HG03558 (cell line): ENCODE measurements at regions not wholly inside any gene's neighbourhood (a gene's known extent, or its start where the extent isn't known, plus 50 kb on each side); places are given as distances from the start of the nearest gene placed in this dataset.

Experiments
- ATAC-seq: cut with Tn5 transposase; IDR thresholded peaks from one replicate; pipeline ENCODE4 v1.9.1; 2021; ENCODE audit warnings: moderate number of reproducible peaks; ENCODE audit not compliant: unreplicated experiment; ENCODE audit errors: extremely low read depth

DNA sequence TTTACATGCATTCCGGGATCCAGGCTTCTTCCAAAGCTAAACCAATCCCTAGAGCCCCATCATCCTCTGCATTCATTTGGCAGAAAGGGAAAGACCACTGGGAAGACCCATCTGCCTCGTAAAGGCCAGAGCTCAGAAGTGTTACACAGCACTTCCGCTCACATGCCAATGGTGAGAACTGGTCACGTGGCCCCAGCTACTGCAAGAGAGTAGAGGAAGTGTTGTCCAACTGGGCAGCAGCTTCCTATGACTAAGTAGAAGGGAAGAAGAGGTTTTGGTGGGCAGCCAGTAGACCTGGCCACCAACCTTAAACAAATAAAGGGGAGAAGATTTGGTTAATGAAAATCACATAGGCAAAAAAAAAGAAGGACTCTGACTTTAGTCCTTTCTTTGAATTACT is 74.4 kb upstream of the PPP2R3A start:
- ATAC-seq, result no peak

DNA sequence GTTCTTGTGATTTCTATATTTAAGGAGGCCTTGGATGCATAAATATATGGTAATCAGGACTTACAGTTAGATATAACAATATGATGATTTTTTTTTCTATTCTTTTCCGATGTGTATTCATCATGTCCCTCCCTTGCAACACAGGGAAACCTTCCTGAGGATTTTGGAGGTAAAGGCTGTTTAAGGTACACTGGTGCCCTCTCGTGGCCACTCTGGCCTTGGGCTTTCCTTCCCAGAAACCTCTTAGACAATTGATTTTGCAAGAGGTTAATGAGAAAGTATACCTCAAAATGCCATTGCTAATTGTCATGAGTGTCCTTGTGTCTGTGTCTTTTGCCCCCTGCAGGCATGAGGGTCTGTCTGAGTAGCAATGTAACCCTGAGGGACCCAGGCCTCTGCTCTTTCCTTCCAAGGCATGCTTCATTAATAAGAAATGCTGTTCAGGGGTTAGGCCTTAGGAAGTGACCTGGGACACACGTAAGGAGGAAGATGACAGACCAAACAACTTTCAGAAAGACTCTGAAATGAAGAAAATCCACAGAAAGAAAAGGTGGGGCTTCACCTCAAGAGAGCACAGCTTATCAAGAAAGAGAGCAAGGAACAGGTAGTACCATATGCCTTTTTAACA is 70.3 kb upstream of the PPP2R3A start:
- ATAC-seq, result no peak

DNA sequence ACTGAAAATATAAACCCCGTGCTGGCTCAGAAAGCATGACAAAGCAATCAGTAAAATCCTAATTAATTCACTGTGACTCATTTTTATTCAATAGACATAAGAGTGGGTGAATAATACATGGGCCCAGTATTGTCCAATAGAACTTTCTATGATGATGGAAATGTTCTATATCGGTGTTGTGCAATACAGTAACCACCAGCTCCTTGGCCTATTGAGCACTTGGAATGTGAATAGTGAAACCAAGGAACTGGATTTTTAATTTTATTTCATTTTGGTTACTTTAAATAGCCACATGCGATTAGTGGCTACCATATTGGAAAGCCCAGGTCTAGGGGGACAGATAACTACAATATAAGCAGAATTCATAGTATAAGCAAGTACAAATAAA is 69.8 kb upstream of the PPP2R3A start:
- ATAC-seq, result no peak

DNA sequence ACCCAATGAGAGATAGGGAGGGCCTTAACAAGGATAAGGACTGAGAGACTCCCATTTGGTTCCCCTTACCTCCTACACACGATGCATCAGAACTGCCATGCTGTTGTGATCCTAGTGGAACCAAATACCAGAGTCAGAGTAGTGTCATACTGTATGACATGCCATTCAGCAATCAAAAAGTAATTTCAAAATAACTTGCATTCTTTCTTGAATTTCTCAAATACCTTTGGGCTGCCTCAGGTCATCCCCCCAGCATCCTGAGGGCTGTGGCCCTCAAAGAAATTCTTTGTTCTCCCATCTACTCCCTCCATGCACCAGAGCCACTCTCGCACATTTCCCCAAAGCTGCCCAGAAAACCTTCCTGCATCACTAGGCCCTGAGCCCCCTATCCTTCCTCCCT is 68.9 kb upstream of the PPP2R3A start:
- ATAC-seq, result no peak

DNA sequence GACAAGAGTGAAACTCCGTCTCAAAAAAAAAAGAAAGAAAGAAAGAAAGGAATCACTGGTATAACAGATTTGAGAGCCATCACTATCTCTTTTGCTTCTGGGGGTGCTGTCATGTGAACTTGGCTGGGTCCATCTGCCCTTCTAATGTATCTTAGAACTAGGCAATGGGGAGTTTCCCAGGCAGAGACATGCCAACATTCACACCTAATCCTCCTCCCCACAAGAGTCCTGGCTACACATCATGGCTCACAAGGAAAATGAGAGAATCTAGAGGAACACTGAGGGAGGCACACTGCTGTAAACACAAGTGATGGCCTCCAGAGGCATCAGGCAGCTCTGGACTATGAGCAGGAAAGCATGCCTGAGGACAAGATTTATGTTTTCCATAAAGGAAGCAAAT is 67.8 kb upstream of the PPP2R3A start:
- ATAC-seq, result no peak

DNA sequence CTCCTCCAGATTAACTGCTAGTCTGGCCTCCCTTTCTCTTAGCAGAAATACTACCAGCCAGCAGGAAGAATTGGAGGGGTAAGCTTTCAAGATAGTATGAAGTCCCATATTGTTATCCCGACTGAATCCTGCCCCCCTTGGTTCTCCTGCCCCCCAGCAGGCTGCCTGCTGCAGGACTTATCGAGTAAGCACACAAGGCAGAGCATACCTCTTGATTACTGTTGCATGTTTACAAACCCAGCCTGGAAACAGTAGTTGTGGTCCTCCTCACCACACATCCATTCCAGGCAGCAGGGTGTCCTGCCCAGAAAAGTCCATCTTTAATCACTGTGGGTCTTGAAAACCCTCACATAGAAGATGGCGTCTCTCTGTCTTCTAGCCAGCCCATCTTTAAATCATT is 66.8 kb upstream of the PPP2R3A start:
- no peak for ATAC-seq

DNA sequence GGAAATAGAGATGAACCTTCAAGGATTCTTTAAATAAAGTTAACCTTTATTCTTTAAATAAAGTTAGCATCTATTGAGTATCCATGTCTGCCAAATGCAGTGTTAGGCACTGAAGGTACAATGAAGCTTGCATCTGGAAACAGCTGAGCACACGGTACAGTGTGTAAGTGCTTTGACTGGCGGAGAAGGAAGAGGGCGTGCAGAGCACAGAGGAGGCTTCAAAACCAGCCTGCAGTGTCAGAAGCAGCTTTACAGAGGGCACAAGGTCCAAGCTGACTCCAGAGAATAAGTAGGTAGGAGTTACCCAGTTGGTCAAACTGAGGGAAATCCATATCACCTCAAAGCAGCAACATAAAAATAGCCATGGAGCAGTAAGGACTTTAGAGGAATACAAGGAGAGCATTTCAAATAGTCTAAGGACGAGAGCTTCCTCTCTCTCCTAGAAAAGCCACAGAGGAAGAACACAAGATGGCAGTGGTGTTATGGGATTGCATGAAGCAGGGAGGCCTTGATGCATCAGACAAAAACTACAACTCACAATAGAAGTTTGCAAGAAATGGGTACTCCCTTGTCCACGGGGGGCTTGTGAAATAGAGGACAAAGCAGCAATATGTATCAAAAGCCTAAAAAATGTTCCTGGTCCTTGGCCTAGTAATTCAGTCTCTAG is 60.3 kb upstream of the PPP2R3A start:
- ATAC-seq, result no peak

DNA sequence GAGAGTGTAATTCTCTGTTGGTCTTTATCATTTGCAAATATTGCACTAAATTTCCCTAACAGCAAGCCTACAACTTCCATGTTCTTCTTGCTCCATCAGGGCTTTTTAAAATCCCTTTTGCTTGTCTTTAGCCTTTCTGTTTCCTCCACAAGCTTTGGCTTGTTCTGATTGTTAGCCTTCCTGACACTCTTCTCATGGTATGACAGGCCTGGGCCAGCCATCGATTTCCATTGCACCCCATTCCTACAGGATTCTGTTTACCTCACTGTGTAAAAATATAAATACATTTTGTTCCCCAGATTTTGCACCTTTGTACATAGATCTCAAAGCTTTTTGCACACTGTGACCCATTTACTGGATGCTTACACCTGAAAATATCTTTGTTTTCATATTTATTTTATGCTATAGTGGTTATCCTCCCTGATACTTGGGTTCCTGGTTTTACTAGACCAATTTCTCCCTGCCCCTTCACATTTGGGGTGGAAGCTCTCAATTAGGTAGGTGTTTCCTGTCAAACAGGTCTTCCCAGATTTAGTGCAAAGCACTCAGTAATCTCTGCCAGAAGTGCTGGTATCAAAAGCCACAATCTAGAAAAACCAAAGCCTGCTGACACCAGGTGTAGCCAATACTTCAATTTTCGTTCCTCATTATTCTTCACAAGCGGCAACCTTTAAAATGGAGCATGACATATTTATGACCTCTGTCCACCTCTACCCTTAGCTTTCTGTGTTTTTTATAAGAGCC is 57.9 kb upstream of the PPP2R3A start:
- ATAC-seq, result no peak

DNA sequence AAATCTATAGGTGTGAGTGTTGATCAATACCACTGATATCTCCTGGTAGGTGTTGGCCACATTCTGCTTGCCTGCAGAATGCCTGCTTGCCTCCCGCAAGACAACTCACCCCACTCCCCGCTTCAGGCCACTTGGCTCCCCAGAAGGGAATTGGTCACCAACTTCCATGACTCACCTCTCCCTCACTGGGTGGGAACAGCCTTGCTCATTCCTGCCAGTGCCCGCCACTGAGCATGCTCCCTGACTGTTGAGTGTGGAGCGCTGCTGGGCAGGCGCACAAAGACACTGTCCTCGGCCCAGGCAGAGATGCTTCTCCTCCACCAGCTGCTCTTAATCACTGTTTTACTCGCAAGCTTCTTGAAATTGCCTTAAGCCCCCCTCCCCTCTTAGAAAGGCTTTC is 57.3 kb upstream of the PPP2R3A start:
- ATAC-seq, result no peak

DNA sequence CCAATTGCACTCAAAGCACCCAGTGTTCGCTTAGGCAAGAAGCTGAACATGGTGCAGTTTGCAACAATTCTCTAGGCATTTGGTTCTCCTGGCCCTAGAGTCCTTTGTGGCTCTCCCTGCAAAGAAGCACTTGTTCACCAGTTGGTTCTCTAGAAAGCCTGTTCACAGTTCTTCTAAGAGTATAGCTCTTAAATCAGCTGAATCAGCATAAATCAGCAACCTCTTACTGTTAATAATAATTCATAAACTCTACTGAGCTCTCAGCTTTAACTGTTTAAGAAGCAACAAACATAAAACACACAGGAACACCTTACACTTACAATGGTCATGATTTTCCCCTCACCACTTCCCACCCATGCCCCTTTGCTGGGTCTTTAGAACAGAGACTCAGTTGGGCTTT is 56.8 kb upstream of the PPP2R3A start:
- ATAC-seq, result no peak

DNA sequence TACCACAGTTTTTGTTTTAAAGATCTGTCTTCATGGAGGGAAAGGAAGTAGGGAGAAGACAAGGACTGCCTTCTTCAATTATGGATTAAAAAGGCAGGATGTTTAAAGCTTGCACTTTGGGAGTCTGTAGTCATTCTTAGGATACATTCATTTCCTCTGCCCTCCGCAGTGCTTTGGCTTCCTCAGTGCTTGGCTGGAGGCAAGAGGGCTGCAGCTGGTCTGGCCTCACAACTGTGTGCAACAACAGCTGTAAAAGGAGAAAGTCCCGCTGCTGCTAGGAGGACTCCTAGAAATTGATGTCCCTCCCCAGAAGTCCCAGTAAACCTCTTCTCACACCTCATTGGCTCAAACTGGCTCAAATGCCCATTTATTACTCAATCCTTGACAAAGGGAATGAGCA is 54.4 kb upstream of the PPP2R3A start:
- no peak for ATAC-seq

DNA sequence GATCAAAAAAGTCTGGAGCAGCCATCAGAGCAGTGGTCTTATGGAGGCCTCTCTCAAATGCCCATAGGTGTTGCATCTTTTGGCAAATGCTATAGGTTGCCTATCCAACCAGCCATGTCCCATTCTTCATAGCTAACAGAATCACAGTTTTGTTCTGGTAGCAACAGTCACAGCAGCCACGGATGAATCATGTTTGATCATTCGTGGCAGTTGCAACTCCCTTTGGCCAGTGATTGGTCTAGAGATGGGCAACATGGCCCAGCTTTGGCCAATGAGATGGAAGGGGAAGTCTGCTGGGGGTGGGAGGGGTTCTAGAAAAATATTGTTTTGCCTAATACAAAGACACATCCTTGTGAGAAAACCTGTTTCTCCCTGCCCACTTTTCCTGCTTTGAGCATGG is 50.3 kb upstream of the PPP2R3A start:
- ATAC-seq, result no peak
